HEK293 (cell line): ENCODE measurements at regions not wholly inside any gene's neighbourhood (a gene's known extent, or its start where the extent isn't known, plus 50 kb on each side); places are given as distances from the start of the nearest gene placed in this dataset.

Experiments used
- CTCF ChIA-PET: fragments of 350-600 bp; formaldehyde crosslinking; extraction: SDS; loops from one replicate; lab custom pipeline; 2021; ENCODE audit warnings: antibody characterized with exemption; lab: Yijun Ruan, JAX
- POLR2A ChIA-PET: fragments of 300-600 bp; formaldehyde crosslinking; extraction: SDS; loops from one replicate; lab custom pipeline; 2020; ENCODE audit warnings: antibody characterized with exemption, inconsistent platforms; lab: Yijun Ruan, JAX
- H3K27ac ChIP-seq: fragments of 200-500 bp; sonication (Bioruptor generic); 2 replicates; pipeline ENCODE4 v1.5.1; 2014; ENCODE audit warnings: low read depth, low read length, control low read depth, inconsistent platforms; ENCODE audit errors: extremely low read depth
- H3K36me3 ChIP-seq, 2 experiments: fragments of 200-500 bp in 1 of 2; sonication (Bioruptor generic) in 1 of 2; 1 replicate in 1 of 2; 2 replicates in 1 of 2; pipeline ENCODE4 v1.5.1; 2014 to 2017; ENCODE audit warnings: inconsistent platforms in 2 of 2, low read length in 2 of 2; ENCODE audit not compliant: control insufficient read depth in 2 of 2, insufficient read depth in 1 of 2
- H3K4me1 ChIP-seq: fragments of 200-500 bp; sonication (Bioruptor generic); 2 replicates; pipeline ENCODE4 v1.5.1; 2014; ENCODE audit warnings: mild to moderate bottlenecking, low read length, inconsistent platforms; ENCODE audit not compliant: control insufficient read depth, insufficient read depth
- H3K4me3 ChIP-seq: 2 replicates; pipeline ENCODE4 v1.5.1; 2011; ENCODE audit warnings: low read depth, mild to moderate bottlenecking, control low read depth, low read length, moderate library complexity
- H3K9me3 ChIP-seq: fragments of 200-500 bp; sonication (Bioruptor generic); 2 replicates; pipeline ENCODE4 v1.5.1; 2014; ENCODE audit warnings: low read depth, low read length, inconsistent platforms; ENCODE audit not compliant: control insufficient read depth, insufficient read depth
- ELK4 ChIP-seq: IDR thresholded peaks from 2 replicates; pipeline ENCODE4 v1.6.1; 2011; ENCODE audit warnings: mild to moderate bottlenecking, low read depth, low read length, borderline replicate concordance
- GLIS1 ChIP-seq: fragments of 450-650 bp; formaldehyde crosslinking; IDR thresholded peaks from 2 replicates; pipeline ENCODE4 v1.5.1; 2016; ENCODE audit warnings: missing biosample characterization, missing genetic modification characterization
- HOXA7 ChIP-seq: sonication (generic); formaldehyde crosslinking; IDR thresholded peaks from 2 replicates; pipeline ENCODE4 v1.8.1; 2022; ENCODE audit warnings: missing genetic modification reagents, borderline replicate concordance
- KLF7 ChIP-seq: fragments of 450-650 bp; formaldehyde crosslinking; IDR thresholded peaks from 2 replicates; pipeline ENCODE4 v1.5.1; 2016; ENCODE audit warnings: missing biosample characterization, missing genetic modification characterization, borderline replicate concordance
- SETDB1 ChIP-seq: IDR thresholded peaks from one replicate; pipeline ENCODE4 v1.6.1; 2017; ENCODE audit warnings: mild to moderate bottlenecking, low read length, moderate library complexity, mixed read lengths; ENCODE audit not compliant: insufficient read length
- YY1 ChIP-seq: fragments of 450-650 bp; formaldehyde crosslinking; IDR thresholded peaks from 2 replicates; pipeline ENCODE4 v1.5.1; 2018; ENCODE audit warnings: missing biosample characterization, missing genetic modification characterization
- ZBTB17 ChIP-seq: fragments of 450-650 bp; formaldehyde crosslinking; IDR thresholded peaks from 2 replicates; pipeline ENCODE4 v1.5.1; 2016; ENCODE audit warnings: missing biosample characterization, missing genetic modification characterization
- ZNF10 ChIP-seq: fragments of 450-650 bp; formaldehyde crosslinking; IDR thresholded peaks from 2 replicates; pipeline ENCODE4 v1.5.1; 2017; ENCODE audit warnings: missing biosample characterization, missing genetic modification characterization
- ZNF138 ChIP-seq: fragments of 450-650 bp; formaldehyde crosslinking; IDR thresholded peaks from 2 replicates; pipeline ENCODE4 v1.5.1; 2016; ENCODE audit warnings: missing biosample characterization, missing genetic modification characterization, borderline replicate concordance
- ZNF146 ChIP-seq: fragments of 450-650 bp; formaldehyde crosslinking; IDR thresholded peaks from 2 replicates; pipeline ENCODE4 v1.5.1; 2016; ENCODE audit warnings: missing biosample characterization, missing genetic modification characterization
- ZNF169 ChIP-seq: fragments of 450-650 bp; formaldehyde crosslinking; IDR thresholded peaks from 2 replicates; pipeline ENCODE4 v1.5.1; 2016; ENCODE audit warnings: missing biosample characterization, missing genetic modification characterization
- ZNF24 ChIP-seq: fragments of 450-650 bp; formaldehyde crosslinking; IDR thresholded peaks from 2 replicates; pipeline ENCODE4 v1.5.1; 2016; ENCODE audit warnings: missing biosample characterization, missing genetic modification characterization
- ZNF292 ChIP-seq: fragments of 450-650 bp; formaldehyde crosslinking; IDR thresholded peaks from 2 replicates; pipeline ENCODE4 v1.5.1; 2016; ENCODE audit warnings: low read depth, missing biosample characterization, missing genetic modification characterization, borderline replicate concordance
- ZNF518A ChIP-seq: fragments of 450-650 bp; formaldehyde crosslinking; conservative IDR thresholded peaks from 2 replicates; pipeline ENCODE4 v1.5.1; 2016; ENCODE audit warnings: low read depth, missing biosample characterization, missing genetic modification characterization
- ZNF530 ChIP-seq: fragments of 450-650 bp; formaldehyde crosslinking; IDR thresholded peaks from 2 replicates; pipeline ENCODE4 v1.5.1; 2016; ENCODE audit warnings: low read depth, missing biosample characterization, missing genetic modification characterization
- ZNF548 ChIP-seq: fragments of 450-650 bp; formaldehyde crosslinking; IDR thresholded peaks from 2 replicates; pipeline ENCODE4 v1.5.1; 2016; ENCODE audit warnings: missing biosample characterization, missing genetic modification characterization
- ZNF555 ChIP-seq: fragments of 450-650 bp; formaldehyde crosslinking; conservative IDR thresholded peaks from 2 replicates; pipeline ENCODE4 v1.5.1; 2017; ENCODE audit warnings: missing biosample characterization, mild to moderate bottlenecking, missing genetic modification characterization, inconsistent platforms
- ZNF558 ChIP-seq: fragments of 450-650 bp; formaldehyde crosslinking; IDR thresholded peaks from 2 replicates; pipeline ENCODE4 v1.5.1; 2016; ENCODE audit warnings: missing biosample characterization, missing genetic modification characterization
- ZNF701 ChIP-seq: fragments of 450-650 bp; formaldehyde crosslinking; IDR thresholded peaks from 2 replicates; pipeline ENCODE4 v1.5.1; 2016; ENCODE audit warnings: missing biosample characterization, missing genetic modification characterization
- ZNF777 ChIP-seq: fragments of 450-650 bp; formaldehyde crosslinking; IDR thresholded peaks from 2 replicates; pipeline ENCODE4 v1.5.1; 2017; ENCODE audit warnings: missing biosample characterization, missing genetic modification characterization, borderline replicate concordance

GRCh38 chr9:110008663-110009062 lies 199.3 kb downstream of the C9orf152 start (continued):
- no peak for TF ChIP-seq ZNF518A (tag by site-specific recombination)

GRCh38 chr9:110011628-110012320 lies 196.2 kb downstream of the C9orf152 start:
- Histone ChIP-seq H3K36me3 (no peaks in the 10 kb centered on the region), H3K9me3 (no peaks in the 10 kb centered on the region)
- TF ChIP-seq ZNF292 (tag by site-specific recombination): no peak
- TF ChIP-seq YY1 (tag by site-specific recombination): no peak
- no peak for TF ChIP-seq ZNF558 (tag by site-specific recombination)
- no peak for TF ChIP-seq ZNF701 (tag by site-specific recombination)
- TF ChIP-seq ZNF555 (tag by site-specific recombination): no peak
- TF ChIP-seq ZBTB17 (tag by site-specific recombination): no peak
- TF ChIP-seq ZNF10 (tag by site-specific recombination): no peak
- TF ChIP-seq GLIS1: no peak
- TF ChIP-seq ZNF169: no peak
- no peak for TF ChIP-seq SETDB1
- TF ChIP-seq ELK4: no peak
- TF ChIP-seq ZNF146 (tag by site-specific recombination): no peak
- no peak for TF ChIP-seq KLF7 (tag by site-specific recombination)
- TF ChIP-seq ZNF777 (tag by site-specific recombination): no peak
- TF ChIP-seq HOXA7: no peak
- no peak for TF ChIP-seq ZNF138 (tag by site-specific recombination)
- no peak for TF ChIP-seq ZNF24
- TF ChIP-seq ZNF548 (tag by site-specific recombination): no peak
- TF ChIP-seq ZNF530 (tag by site-specific recombination): no peak
- TF ChIP-seq, all 188 proteins: peak for 0
- CTCF ChIA-PET: interaction anchor here (0.6 kb wide), 1 partner anchor 19 kb away, joined by 3 read pairs; no protein-coding TSS in a partner anchor
- POLR2A ChIA-PET: no interaction called here
- no peak overlapping the region for H3K4me3 ChIP-seq
- H3K4me1 ChIP-seq: 0 out of 2 replicates have a peak, but pooled peaks cover 5% of the 10 kb centered on the region
- H3K27ac ChIP-seq: no peak overlapping the region
